ENCODE measurements at regions not wholly inside any gene's neighbourhood (a gene's known extent, or its start where the extent isn't known, plus 50 kb on each side); places are given as distances from the start of the nearest gene placed in this dataset.
"Not testable (repeated sequence)": the region's sequence is repeated elsewhere in the genome, so short reads cannot be mapped to it uniquely, and the experiment has no call there.

DNA sequence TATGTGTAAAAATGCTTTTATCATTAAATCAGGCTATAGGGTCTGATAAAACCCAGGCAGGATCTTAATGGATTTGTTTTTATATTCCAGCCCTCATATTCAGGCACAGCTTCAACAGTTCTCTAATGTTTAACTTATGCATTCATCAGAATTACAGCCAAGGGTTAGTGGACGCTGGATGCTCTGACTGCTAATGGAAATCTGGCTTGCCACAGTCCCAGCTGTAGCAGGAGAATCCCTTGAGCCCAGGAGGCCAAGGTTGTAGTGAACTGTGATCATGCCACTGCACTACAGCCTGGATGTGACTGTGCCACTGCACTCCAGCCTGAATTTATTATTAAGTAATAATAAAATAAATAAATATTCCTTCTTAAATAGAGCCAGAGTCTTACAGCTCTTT lies 98.0 kb downstream of the SLC25A46 start:
- TF ChIP-seq, protein P1, sequence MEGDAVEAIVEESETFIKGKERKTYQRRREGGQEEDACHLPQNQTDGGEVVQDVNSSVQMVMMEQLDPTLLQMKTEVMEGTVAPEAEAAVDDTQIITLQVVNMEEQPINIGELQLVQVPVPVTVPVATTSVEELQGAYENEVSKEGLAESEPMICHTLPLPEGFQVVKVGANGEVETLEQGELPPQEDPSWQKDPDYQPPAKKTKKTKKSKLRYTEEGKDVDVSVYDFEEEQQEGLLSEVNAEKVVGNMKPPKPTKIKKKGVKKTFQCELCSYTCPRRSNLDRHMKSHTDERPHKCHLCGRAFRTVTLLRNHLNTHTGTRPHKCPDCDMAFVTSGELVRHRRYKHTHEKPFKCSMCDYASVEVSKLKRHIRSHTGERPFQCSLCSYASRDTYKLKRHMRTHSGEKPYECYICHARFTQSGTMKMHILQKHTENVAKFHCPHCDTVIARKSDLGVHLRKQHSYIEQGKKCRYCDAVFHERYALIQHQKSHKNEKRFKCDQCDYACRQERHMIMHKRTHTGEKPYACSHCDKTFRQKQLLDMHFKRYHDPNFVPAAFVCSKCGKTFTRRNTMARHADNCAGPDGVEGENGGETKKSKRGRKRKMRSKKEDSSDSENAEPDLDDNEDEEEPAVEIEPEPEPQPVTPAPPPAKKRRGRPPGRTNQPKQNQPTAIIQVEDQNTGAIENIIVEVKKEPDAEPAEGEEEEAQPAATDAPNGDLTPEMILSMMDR (IDR thresholded peaks at IDR 0.05; ENCODE audit: insufficient read depth, low read depth, low read length), result no peak
- H3K4me3 ChIP-seq (ENCODE audit: low read depth, low read length), result no peak overlapping the region
- DNase-seq (ENCODE audit: low read depth), result no peak

GRCh38 chr5:110838357-110838756 lies 99.5 kb downstream of the SLC25A46 start:
- H3K4me3 ChIP-seq (ENCODE audit: low read depth, low read length); DNase-seq (ENCODE audit: low read depth): not testable (repeated sequence)

DNA sequence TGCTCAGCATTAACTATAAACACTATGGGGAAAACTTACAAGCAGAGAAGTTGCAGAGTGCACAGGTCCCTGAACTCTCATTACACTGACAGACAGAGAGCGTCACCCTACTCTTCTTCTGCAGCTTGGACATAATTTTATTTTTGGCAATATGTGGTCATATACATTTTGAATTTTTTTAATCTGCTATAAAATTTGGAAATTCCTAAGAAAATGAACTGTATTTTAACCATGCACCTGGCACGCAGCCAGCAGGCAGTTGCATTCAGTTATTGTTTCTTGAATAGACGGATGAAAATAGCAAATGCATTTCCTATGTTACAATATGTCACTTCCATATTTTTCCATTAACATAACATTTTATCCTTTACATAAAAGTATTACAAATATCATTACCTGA lies 100.2 kb downstream of the SLC25A46 start:
- DNase-seq (ENCODE audit: low read depth), result no peak

GRCh38 chr5:110840347-110840960 lies 101.6 kb downstream of the SLC25A46 start:
- DNase-seq (ENCODE audit: low read depth), result no peak
- TF ChIP-seq, protein P1 (IDR thresholded peaks at IDR 0.05; ENCODE audit: insufficient read depth, low read depth, low read length), result no peak

More for the DNA sequence above, 100.2 kb downstream of the SLC25A46 start:
- no peak overlapping the region for H3K4me3 ChIP-seq (ENCODE audit: low read depth, low read length)
- TF ChIP-seq, protein P1 (IDR thresholded peaks at IDR 0.05; ENCODE audit: insufficient read depth, low read depth, low read length), result no peak

DNA sequence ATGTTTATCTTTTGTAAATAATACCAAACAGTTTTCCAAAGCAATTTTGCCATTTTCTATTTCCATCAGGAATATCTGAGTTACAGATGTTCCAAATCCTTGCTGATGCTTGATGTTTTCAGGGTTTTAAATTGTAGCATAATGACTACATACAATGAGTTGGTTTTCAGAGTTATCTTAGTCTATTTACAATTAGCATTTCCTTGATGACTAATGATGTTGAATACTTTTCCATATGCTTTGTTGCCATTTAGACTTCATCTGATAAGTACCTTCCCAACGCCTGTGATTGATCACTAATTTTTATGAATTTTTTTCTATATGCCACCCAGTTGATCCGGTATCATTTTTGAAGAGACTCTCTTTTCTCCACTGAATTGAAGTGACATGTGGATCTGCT lies 102.3 kb downstream of the SLC25A46 start:
- no peak for DNase-seq (ENCODE audit: low read depth)
- TF ChIP-seq, protein P1 (IDR thresholded peaks at IDR 0.05; ENCODE audit: insufficient read depth, low read depth, low read length), result no peak
- no peak overlapping the region for H3K4me3 ChIP-seq (ENCODE audit: low read depth, low read length)

More at GRCh38 chr5:110840347-110840960, 101.6 kb downstream of the SLC25A46 start:
- H3K4me3 ChIP-seq (ENCODE audit: low read depth, low read length), result no peak overlapping the region

DNA sequence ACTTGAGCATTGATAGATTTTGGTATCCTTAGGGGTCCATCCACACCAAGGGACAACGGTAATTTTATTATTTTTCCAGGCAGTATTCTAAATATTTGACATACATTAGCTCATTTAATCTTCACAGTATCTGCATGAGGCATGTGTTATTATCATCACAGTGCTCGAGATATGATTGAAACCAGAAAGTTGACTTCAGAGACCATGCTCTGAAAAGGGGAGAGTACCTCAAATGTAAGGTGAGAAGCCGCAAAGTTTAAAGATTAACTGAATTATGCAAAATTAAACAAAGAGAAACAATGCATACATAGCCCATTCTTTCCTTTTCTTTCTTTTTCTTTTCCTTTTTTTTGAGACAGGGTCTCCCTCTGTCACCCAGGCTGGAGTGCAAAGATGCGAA lies 104.1 kb downstream of the SLC25A46 start:
- no peak overlapping the region for H3K4me3 ChIP-seq (ENCODE audit: low read depth, low read length)
- no peak for DNase-seq (ENCODE audit: low read depth)
- TF ChIP-seq, protein P1 (IDR thresholded peaks at IDR 0.05; ENCODE audit: insufficient read depth, low read depth, low read length), result no peak

DNA sequence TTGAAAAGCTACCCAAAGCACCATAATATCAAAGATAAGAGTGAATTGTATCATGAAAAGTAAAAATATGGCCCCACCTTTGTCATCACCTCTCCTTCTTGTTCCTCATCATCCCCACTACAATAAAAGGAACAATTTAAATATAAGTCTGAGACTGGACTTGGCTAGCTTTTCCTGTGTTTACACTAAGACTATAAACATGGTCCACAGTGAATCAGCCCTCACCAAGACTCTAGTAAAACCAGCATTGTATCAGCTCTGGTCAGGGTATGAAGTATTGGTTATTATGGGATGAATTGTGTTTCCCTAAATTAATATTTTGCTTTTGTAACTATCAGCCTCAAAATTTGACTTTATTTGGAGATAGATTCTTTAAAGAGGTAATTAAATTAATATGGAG lies 105.4 kb downstream of the SLC25A46 start:
- TF ChIP-seq, protein P1 (IDR thresholded peaks at IDR 0.05; ENCODE audit: insufficient read depth, low read depth, low read length), result no peak
- no peak overlapping the region for H3K4me3 ChIP-seq (ENCODE audit: low read depth, low read length)
- peak; percentile 22 for DNase-seq (ENCODE audit: low read depth)

All from fibroblast of villous mesenchyme (primary cell).